ENCODE measurements at regions not wholly inside any gene's neighbourhood (a gene's known extent, or its start where the extent isn't known, plus 50 kb on each side); places are given as distances from the start of the nearest gene placed in this dataset.
"Not testable (repeated sequence)": the region's sequence is repeated elsewhere in the genome, so short reads cannot be mapped to it uniquely, and the experiment has no call there.

GRCh38 chr2:56587456-56587855 is 403.7 kb downstream of the CCDC85A start:
- DNase-seq (ENCODE audit: low spot score) = no peak
- Mint-ChIP-seq H3K27ac (no peak overlapping the region), H3K36me3 (ENCODE audit: low read depth) (no peaks in the 10 kb centered on the region), H3K9me3 (peaks cover under 1% of the 10 kb centered on the region), H3K27me3 (ENCODE audit: insufficient read depth) (no peaks in the 10 kb centered on the region), H3K4me3 (no peak overlapping the region), H3K4me1 (ENCODE audit: low read depth) (no peaks in the 10 kb centered on the region)
- intact Hi-C loops (cut with micrococcal nuclease) = no loop called here

- Mint-ChIP-seq H3K36me3 (ENCODE audit: low read depth) (no peaks in the 10 kb centered on the region), H3K9me3 (peaks cover 4% of the 10 kb centered on the region), H3K27me3 (ENCODE audit: insufficient read depth) (no peaks in the 10 kb centered on the region), H3K4me1 (ENCODE audit: low read depth) (no peaks in the 10 kb centered on the region), H3K4me3 (no peak overlapping the region), H3K27ac (no peak overlapping the region)
- intact Hi-C loops (cut with micrococcal nuclease) = no loop called here
- no peak for DNase-seq (ENCODE audit: low spot score)
Measured at GRCh38 chr2:56589194-56589593, 405.4 kb downstream of the CCDC85A start.

- no peaks in the 10 kb centered on the region for H3K27me3 Mint-ChIP-seq (ENCODE audit: insufficient read depth)
- H3K27ac Mint-ChIP-seq = no peak overlapping the region
- H3K4me3 Mint-ChIP-seq = no peak overlapping the region
- peaks cover 4% of the 10 kb centered on the region for H3K9me3 Mint-ChIP-seq
- no peaks in the 10 kb centered on the region for H3K4me1 Mint-ChIP-seq (ENCODE audit: low read depth)
- H3K36me3 Mint-ChIP-seq (ENCODE audit: low read depth) = no peaks in the 10 kb centered on the region
- intact Hi-C loops (cut with micrococcal nuclease) = no loop called here
- no peak for DNase-seq (ENCODE audit: low spot score)
Measured at GRCh38 chr2:56589835-56590234, 406.0 kb downstream of the CCDC85A start.

- Mint-ChIP-seq H3K27ac (no peak overlapping the region), H3K36me3 (ENCODE audit: low read depth) (no peaks in the 10 kb centered on the region), H3K4me1 (ENCODE audit: low read depth) (no peaks in the 10 kb centered on the region), H3K4me3 (no peak overlapping the region), H3K9me3 (peaks cover 4% of the 10 kb centered on the region), H3K27me3 (ENCODE audit: insufficient read depth) (no peaks in the 10 kb centered on the region)
- no peak for DNase-seq (ENCODE audit: low spot score)
- intact Hi-C loops (cut with micrococcal nuclease) = no loop called here
Measured at GRCh38 chr2:56590611-56591010, 406.8 kb downstream of the CCDC85A start.

DNA sequence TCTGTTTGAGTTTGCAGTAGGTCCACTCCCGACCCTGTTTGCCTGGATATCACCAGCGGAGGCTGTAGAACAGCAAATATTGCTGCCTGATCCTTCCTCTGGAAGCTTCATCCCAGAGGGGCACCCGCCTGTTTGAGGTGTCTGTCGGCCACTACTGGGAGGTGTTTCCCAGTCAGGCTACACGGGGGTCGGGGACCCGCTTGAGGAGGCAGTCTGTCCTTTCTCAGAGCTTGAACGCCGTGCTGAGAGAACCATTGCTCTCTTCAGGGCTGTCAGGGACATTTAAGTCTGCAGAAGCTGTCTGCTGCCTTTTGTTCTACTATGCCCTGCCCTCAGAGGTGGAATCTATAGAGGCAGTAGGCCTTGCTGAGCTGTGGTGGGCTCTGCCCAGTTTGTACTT is 422.3 kb downstream of the CCDC85A start:
- H3K36me3 Mint-ChIP-seq (ENCODE audit: low read depth); intact Hi-C loops (cut with micrococcal nuclease); H3K4me3 Mint-ChIP-seq; H3K27me3 Mint-ChIP-seq (ENCODE audit: insufficient read depth); H3K4me1 Mint-ChIP-seq (ENCODE audit: low read depth); DNase-seq (ENCODE audit: low spot score); H3K27ac Mint-ChIP-seq: not testable (repeated sequence)
- H3K9me3 Mint-ChIP-seq = peaks cover 17% of the 10 kb centered on the region

DNA sequence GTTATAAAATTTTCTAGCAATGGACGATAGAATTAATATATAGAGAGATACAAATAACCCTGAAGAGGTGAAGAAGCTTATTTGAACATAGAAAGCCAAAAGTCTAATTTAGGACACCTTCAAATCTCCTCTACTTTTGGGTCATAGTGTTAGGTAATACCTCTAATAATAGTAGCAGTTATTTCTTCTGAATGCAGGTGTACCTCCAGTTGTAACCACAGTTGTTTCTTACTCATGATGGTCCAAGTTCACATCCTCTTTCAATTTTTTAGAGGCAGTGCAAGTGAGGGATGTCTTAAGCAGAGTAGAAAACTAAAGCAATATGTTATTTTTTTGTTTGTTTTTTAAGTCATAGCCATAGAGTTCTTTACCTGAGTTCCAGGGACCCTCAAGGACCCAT is 429.5 kb downstream of the CCDC85A start:
- Mint-ChIP-seq H3K4me3 (no peak overlapping the region), H3K27me3 (ENCODE audit: insufficient read depth) (no peaks in the 10 kb centered on the region), H3K36me3 (ENCODE audit: low read depth) (no peaks in the 10 kb centered on the region), H3K4me1 (ENCODE audit: low read depth) (no peaks in the 10 kb centered on the region), H3K27ac (no peak overlapping the region), H3K9me3 (peaks cover 4% of the 10 kb centered on the region)
- intact Hi-C loops (cut with micrococcal nuclease) = no loop called here
- DNase-seq (ENCODE audit: low spot score) = no peak

GRCh38 chr2:56613920-56614319 is 430.1 kb downstream of the CCDC85A start:
- Mint-ChIP-seq H3K9me3 (peaks cover 4% of the 10 kb centered on the region), H3K27ac (no peak overlapping the region), H3K4me3 (no peak overlapping the region), H3K4me1 (ENCODE audit: low read depth) (no peaks in the 10 kb centered on the region), H3K36me3 (ENCODE audit: low read depth) (no peaks in the 10 kb centered on the region), H3K27me3 (ENCODE audit: insufficient read depth) (no peaks in the 10 kb centered on the region)
- intact Hi-C loops (cut with micrococcal nuclease) = no loop called here
- DNase-seq (ENCODE audit: low spot score) = no peak

DNA sequence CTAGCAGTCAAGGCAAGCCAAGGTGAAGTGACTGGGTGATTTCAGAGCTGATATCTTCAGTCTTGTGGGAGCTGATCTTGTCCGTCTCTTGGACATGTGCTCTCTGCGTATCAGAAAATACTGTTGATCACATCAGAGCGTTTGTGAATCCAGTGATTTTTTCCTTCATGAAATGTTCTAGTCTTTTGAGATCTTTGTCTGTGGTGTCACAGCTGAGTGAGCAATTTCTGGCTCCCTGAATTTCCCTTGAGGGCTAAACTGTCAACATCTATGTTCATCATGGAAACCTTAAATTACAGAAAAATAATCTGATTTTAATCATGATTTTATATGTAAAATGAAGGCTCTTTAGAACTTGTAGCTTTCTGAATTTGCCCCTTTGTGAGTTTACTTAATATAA is 432.0 kb downstream of the CCDC85A start:
- H3K27me3 Mint-ChIP-seq (ENCODE audit: insufficient read depth) = no peaks in the 10 kb centered on the region
- DNase-seq (ENCODE audit: low spot score) = no peak
- no peaks in the 10 kb centered on the region for H3K4me1 Mint-ChIP-seq (ENCODE audit: low read depth)

DNA sequence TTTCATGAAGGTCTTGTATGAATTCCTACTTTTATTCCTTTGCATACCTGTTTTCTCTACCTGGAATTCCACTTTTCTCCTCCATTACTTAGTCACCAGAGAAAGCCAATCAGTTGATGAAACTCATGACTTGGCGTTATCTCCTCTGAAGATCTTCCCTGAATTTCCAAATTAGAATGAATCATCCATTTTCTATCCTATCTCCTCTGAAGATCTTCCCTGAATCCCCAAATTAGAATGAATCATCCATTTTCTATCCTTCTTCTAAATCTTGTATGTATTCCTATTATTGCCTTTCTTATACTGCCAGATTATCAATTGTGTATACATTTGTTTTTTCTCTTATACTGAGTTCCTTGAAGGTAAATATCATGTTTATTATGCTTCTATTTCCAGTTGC is 440.4 kb downstream of the CCDC85A start:
- no peak for DNase-seq (ENCODE audit: low spot score)
- intact Hi-C loops (cut with micrococcal nuclease) = no loop called here
- Mint-ChIP-seq H3K4me1 (ENCODE audit: low read depth) (no peaks in the 10 kb centered on the region), H3K36me3 (ENCODE audit: low read depth) (no peaks in the 10 kb centered on the region), H3K27ac (no peak overlapping the region), H3K9me3 (peaks cover 5% of the 10 kb centered on the region), H3K27me3 (ENCODE audit: insufficient read depth) (no peaks in the 10 kb centered on the region), H3K4me3 (no peak overlapping the region)

More for the DNA sequence above, 432.0 kb downstream of the CCDC85A start:
- intact Hi-C loops (cut with micrococcal nuclease) = no loop called here
- Mint-ChIP-seq H3K4me3 (no peak overlapping the region), H3K9me3 (peaks cover 4% of the 10 kb centered on the region), H3K27ac (no peak overlapping the region), H3K36me3 (ENCODE audit: low read depth) (no peaks in the 10 kb centered on the region)

DNA sequence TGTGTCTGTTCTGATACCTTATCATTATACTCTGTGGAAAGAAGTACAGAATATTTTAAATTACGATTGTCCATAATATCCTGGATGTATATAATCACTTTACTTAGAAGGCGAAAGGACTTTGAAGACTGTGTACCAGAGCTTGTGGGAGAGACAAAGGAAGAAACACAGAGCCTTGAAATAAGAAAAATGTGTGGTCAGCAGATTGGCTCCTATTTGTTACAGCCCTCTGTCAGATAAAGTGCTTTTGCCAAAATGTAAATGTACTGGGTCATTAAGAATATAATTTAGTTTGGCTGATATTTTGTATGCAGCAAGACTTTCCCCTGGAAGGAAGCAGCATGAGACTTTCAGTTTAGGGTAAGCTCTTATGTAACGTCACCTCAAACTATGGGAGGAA is 443.1 kb downstream of the CCDC85A start:
- Mint-ChIP-seq H3K4me3 (no peak overlapping the region), H3K4me1 (ENCODE audit: low read depth) (no peaks in the 10 kb centered on the region), H3K27me3 (ENCODE audit: insufficient read depth) (no peaks in the 10 kb centered on the region), H3K27ac (no peak overlapping the region), H3K36me3 (ENCODE audit: low read depth) (no peaks in the 10 kb centered on the region), H3K9me3 (peaks cover 8% of the 10 kb centered on the region)
- intact Hi-C loops (cut with micrococcal nuclease) = no loop called here
- no peak for DNase-seq (ENCODE audit: low spot score)

DNA sequence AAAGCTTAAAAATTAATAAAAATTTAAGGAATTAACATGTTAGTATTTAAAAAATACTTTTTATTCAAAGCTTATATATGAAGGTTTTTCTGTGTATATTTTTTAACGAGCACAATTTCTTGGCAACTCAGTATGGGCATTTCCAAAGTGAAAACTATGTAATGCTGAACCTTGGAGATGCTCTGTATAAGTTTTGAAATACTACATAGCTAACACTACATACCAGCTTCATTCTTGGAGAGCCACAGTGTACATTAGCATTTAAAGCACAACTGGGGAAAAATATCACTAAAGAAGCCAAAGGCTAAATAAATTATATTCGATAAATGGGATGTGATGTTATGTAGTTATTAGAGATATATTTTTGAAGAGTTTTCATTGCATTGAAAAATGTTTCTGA is 446.5 kb downstream of the CCDC85A start:
- Mint-ChIP-seq H3K27ac (no peak overlapping the region), H3K4me1 (ENCODE audit: low read depth) (no peaks in the 10 kb centered on the region), H3K36me3 (ENCODE audit: low read depth) (no peaks in the 10 kb centered on the region), H3K4me3 (no peak overlapping the region), H3K27me3 (ENCODE audit: insufficient read depth) (no peaks in the 10 kb centered on the region), H3K9me3 (peaks cover 3% of the 10 kb centered on the region)
- DNase-seq (ENCODE audit: low spot score) = no peak
- intact Hi-C loops (cut with micrococcal nuclease) = no loop called here

DNA sequence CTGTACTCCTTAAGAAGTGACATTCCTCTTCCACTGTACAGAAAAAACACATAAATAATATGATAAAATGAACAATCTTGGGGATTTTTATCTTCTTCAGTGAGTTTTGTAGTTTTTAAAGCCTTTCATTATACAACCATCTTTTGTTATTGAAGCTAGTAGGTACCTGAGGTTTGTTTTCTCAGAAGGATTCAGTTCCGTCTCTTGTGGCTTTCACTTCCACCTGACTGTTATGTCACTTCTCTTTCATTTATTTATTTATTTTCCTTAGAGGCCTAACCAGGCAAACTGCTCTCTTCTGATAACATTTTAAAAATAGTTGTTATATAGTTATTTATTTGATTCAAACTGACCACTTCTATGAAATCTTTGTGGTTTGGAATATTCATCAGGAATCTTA is 464.2 kb downstream of the CCDC85A start:
- no peak for DNase-seq (ENCODE audit: low spot score)
- intact Hi-C loops (cut with micrococcal nuclease) = no loop called here
- Mint-ChIP-seq H3K27ac (no peak overlapping the region), H3K9me3 (peaks cover 6% of the 10 kb centered on the region), H3K36me3 (ENCODE audit: low read depth) (no peaks in the 10 kb centered on the region), H3K27me3 (ENCODE audit: insufficient read depth) (no peaks in the 10 kb centered on the region), H3K4me3 (no peak overlapping the region), H3K4me1 (ENCODE audit: low read depth) (no peaks in the 10 kb centered on the region)

DNA sequence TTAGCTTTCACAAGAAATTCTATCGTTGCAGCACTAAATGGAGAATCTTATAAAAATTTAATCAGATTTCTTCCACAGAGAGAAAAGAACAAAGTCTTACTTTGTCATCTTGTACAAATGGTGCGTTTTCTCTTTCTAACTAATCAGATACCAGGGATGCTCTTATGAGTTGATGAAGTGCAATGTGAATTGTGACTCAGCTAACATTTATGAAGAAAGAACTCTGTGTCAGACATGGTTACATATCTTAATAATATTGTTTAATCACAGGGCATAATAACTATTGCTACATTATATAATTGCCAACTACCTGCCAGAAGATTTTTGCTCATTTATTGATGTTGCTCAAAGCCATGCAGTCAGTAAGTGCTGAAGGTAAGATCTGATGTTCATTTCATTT is 465.0 kb downstream of the CCDC85A start:
- H3K27ac Mint-ChIP-seq = no peak overlapping the region
- H3K9me3 Mint-ChIP-seq = peaks cover 6% of the 10 kb centered on the region
- H3K27me3 Mint-ChIP-seq (ENCODE audit: insufficient read depth) = no peaks in the 10 kb centered on the region
- intact Hi-C loops (cut with micrococcal nuclease) = no loop called here
- no peak overlapping the region for H3K4me3 Mint-ChIP-seq
- no peaks in the 10 kb centered on the region for H3K4me1 Mint-ChIP-seq (ENCODE audit: low read depth)
- no peaks in the 10 kb centered on the region for H3K36me3 Mint-ChIP-seq (ENCODE audit: low read depth)
- DNase-seq (ENCODE audit: low spot score) = no peak

- no peaks in the 10 kb centered on the region for H3K27me3 Mint-ChIP-seq (ENCODE audit: insufficient read depth)
- H3K4me3 Mint-ChIP-seq = no peak overlapping the region
- intact Hi-C loops (cut with micrococcal nuclease) = no loop called here
- peaks cover 10% of the 10 kb centered on the region for H3K9me3 Mint-ChIP-seq
- H3K27ac Mint-ChIP-seq = no peak overlapping the region
- no peaks in the 10 kb centered on the region for H3K4me1 Mint-ChIP-seq (ENCODE audit: low read depth)
- H3K36me3 Mint-ChIP-seq (ENCODE audit: low read depth) = no peaks in the 10 kb centered on the region
- DNase-seq (ENCODE audit: low spot score) = no peak
Measured at GRCh38 chr2:56654936-56655335, 471.1 kb downstream of the CCDC85A start.

Measured in activated T-helper 1 cell treated with anti-CD3 and anti-CD28 coated beads, Interleukin-12 subunit alpha, Interleukin-12 subunit beta, Interleukin-2, Interleukin-4 antibody, amounts not matched to agents 30 ng/mL and 10 ng/mL and 1 ng/mL, durations not matched to agents 14 hours and 24 hours and 36 hours (primary cell).